ENCODE measurements at regions not wholly inside any gene's neighbourhood (a gene's known extent, or its start where the extent isn't known, plus 50 kb on each side); places are given as distances from the start of the nearest gene placed in this dataset.

DNA sequence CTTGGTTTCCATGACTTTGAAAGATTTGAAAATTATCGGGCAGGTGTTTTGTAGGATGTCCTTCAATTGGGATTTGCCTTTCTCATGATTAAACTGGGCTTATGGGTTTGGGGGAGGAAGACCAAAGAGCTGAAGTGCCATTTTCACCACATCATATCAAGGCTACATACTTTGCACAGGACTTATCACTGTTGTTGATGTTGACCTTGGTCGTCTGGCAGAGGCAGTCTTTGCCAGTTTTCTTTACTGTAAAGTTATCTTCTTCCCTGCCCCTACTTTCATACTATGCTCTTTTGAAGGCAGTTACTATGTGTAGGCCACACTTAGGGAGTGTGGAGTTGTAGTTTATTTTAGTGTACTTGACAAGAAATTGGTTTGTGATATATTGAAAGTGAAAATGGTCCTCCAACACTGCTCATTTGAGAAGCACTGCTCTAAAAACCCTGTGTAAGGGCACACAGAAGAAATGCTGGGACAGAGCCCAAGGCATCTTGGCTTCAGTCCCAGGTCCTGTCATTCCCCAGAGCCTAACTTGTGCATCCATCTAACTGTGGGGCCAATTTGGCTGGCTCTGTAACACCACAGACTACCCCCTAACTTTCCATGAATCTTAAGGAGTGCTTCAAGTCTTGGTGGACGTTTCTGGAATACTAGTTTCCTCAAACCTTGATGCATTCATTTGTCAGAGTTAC lies 384.9 kb downstream of the KCNRG start:
- no peak for TF ChIP-seq CTCF (conservative IDR thresholded peaks at IDR 0.05 in 1 of 2, IDR thresholded peaks at IDR 0.05 in 1 of 2; ENCODE audit: low read depth in 1 of 2, low read length in 2 of 2)
- TF ChIP-seq EZH2 (IDR thresholded peaks at IDR 0.05; ENCODE audit: low read length, missing control alignments), result no peak

Data from fibroblast of lung (primary cell).